ENCODE measurements at regions not wholly inside any gene's neighbourhood (a gene's known extent, or its start where the extent isn't known, plus 50 kb on each side); places are given as distances from the start of the nearest gene placed in this dataset.

- TF ChIP-seq ZNF512 (CRISPR knock-in tag; IDR thresholded peaks at IDR 0.05; ENCODE audit: borderline replicate concordance) (no peak), SP1 (CRISPR knock-in tag; conservative IDR thresholded peaks at IDR 0.05) (no peak), ZNF281 (CRISPR knock-in tag; IDR thresholded peaks at IDR 0.05) (no peak), USF1 (CRISPR knock-in tag; IDR thresholded peaks at IDR 0.05) (no peak), JUN (CRISPR knock-in tag; IDR thresholded peaks at IDR 0.05) (no peak), CREM (CRISPR knock-in tag; IDR thresholded peaks at IDR 0.05) (no peak), TP53 (CRISPR knock-in tag; IDR thresholded peaks at IDR 0.05) (no peak)
These were observed 207.9 kb upstream of the RAB6C start for GRCh38 chr2:129771418-129772189.
